K562 (cell line): ENCODE measurements at regions not wholly inside any gene's neighbourhood (a gene's known extent, or its start where the extent isn't known, plus 50 kb on each side); places are given as distances from the start of the nearest gene placed in this dataset.

Source experiments
- ATAC-seq: fragments of 200-7000 bp; cut with Tn5 transposase; 3 replicates; pipeline ENCODE4 v1.9.1; 2020; ENCODE audit warnings: moderate library complexity
- BruUV-seq: library from RNA; stranded (reverse); fragments of 400-500 nt; replicated peaks from 2 replicates; lab custom pipeline; 2021; lab: Mats Ljungman, UMichigan
- CTCF ChIA-PET: fragments of 300-600 bp; formaldehyde crosslinking; extraction: SDS; loops from one replicate; lab custom pipeline; 2021; ENCODE audit warnings: low intra/inter-chr PET ratio; lab: Yijun Ruan, JAX
- POLR2A ChIA-PET: fragments of 300-600, 350-650 bp; sonication (Branson Sonifier 250); formaldehyde crosslinking; extraction: SDS; loops from one replicate; lab custom pipeline; 2021; ENCODE audit warnings: antibody characterized with exemption, inconsistent platforms; lab: Yijun Ruan, JAX
- DNase-seq, 4 experiments: peaks; one replicate each; pipeline versions ENCODE4 v3.0.0 to v3.0.0-alpha.2; 2011 to 2018; ENCODE audit warnings: low spot score in 3 of 4, mixed read lengths in 3 of 4; ENCODE audit errors: extremely low read depth in 1 of 4
- FAIRE-seq: peaks from 2 replicates; lab custom pipeline; 2011; peaks lifted over from hg19 to GRCh38; lab: Jason Lieb, UNC
- H2AFZ ChIP-seq: 2 replicates; pipeline ENCODE4 v1.6.0; 2011; ENCODE audit warnings: low read depth, low read length, control low read depth, inconsistent platforms
- H3K27ac ChIP-seq: fragments of 200-600 bp; 3 replicates; pipeline ENCODE4 v1.8.0; 2011; ENCODE audit warnings: low read depth, mild to moderate bottlenecking, control low read depth, inconsistent platforms, low read length, moderate library complexity, mixed read lengths; ENCODE audit errors: extremely low read depth
- H3K27me3 ChIP-seq, 2 experiments: fragments of 300-600 bp in 1 of 2; 2 replicates in 1 of 2; 3 replicates in 1 of 2; pipeline versions ENCODE4 v1.6.0 to v1.8.0; 2011; ENCODE audit warnings: inconsistent platforms in 2 of 2, low read length in 2 of 2, mild to moderate bottlenecking in 1 of 2, mixed read lengths in 1 of 2, moderate library complexity in 1 of 2; ENCODE audit not compliant: control insufficient read depth in 2 of 2, insufficient read depth in 2 of 2
- H3K36me3 ChIP-seq: fragments of 300-600 bp; 3 replicates; pipeline ENCODE4 v1.8.0; 2011; ENCODE audit warnings: mild to moderate bottlenecking, low read length, inconsistent platforms; ENCODE audit not compliant: control insufficient read depth, insufficient read depth
- H3K4me1 ChIP-seq, 2 experiments: fragments of 200-600 bp in 1 of 2; replicated peaks in 1 of 2; 2 replicates in 1 of 2; 3 replicates in 1 of 2; pipeline versions ENCODE4 v1.5.1 to v1.8.0; 2011; ENCODE audit warnings: inconsistent platforms in 2 of 2, low read length in 2 of 2, mild to moderate bottlenecking in 1 of 2, mixed read lengths in 1 of 2, moderate library complexity in 1 of 2; ENCODE audit not compliant: control insufficient read depth in 2 of 2, insufficient read depth in 2 of 2
- H3K4me2 ChIP-seq: 2 replicates; pipeline ENCODE4 v1.6.1; 2011; ENCODE audit warnings: low read length, control low read depth, inconsistent platforms, mixed read lengths; ENCODE audit not compliant: insufficient read depth
- H3K4me3 ChIP-seq: fragments of 200-600 bp; sonication (generic), shearing (Covaris generic); 2 replicates; pipeline ENCODE4 v1.5.1; 2016; ENCODE audit warnings: control low read depth, inconsistent platforms
- H3K79me2 ChIP-seq: fragments of 200-600 bp; 3 replicates; pipeline ENCODE4 v1.8.0; 2011; ENCODE audit warnings: low read length, inconsistent platforms; ENCODE audit not compliant: control insufficient read depth, insufficient read depth
- H3K9ac ChIP-seq, 2 experiments: 2 replicates each; pipeline versions ENCODE4 v1.6.0 to v1.6.1; 2011; ENCODE audit warnings: low read depth in 2 of 2, low read length in 2 of 2, control low read depth in 1 of 2, inconsistent platforms in 1 of 2, mild to moderate bottlenecking in 1 of 2, mixed read lengths in 1 of 2; ENCODE audit not compliant: insufficient read depth in 1 of 2
- H3K9me1 ChIP-seq: one replicate; pipeline ENCODE4 v1.6.0; 2011; ENCODE audit warnings: inconsistent platforms, mild to moderate bottlenecking, low read length, moderate library complexity; ENCODE audit not compliant: control insufficient read depth, insufficient read depth
- H3K9me3 ChIP-seq: replicated peaks from 2 replicates; pipeline ENCODE4 v1.5.1; 2011; ENCODE audit warnings: low read depth, low read length, inconsistent platforms; ENCODE audit not compliant: control insufficient read depth, insufficient read depth
- H4K20me1 ChIP-seq: replicated peaks from 2 replicates; pipeline ENCODE4 v1.6.1; 2011; ENCODE audit warnings: low read length, inconsistent platforms, mixed read lengths; ENCODE audit not compliant: control insufficient read depth, insufficient read depth
- BCLAF1 ChIP-seq, 2 experiments: fragments of 450-650 bp in 1 of 2; IDR thresholded peaks; 2 replicates each; pipeline ENCODE4 v1.6.1; 2011 to 2017; ENCODE audit warnings: low read depth in 2 of 2, antibody characterized with exemption in 1 of 2, borderline replicate concordance in 1 of 2, low read length in 1 of 2, mild to moderate bottlenecking in 1 of 2, mixed read lengths in 1 of 2; ENCODE audit not compliant: control insufficient read depth in 1 of 2
- ERF ChIP-seq: fragments of 450-650 bp; formaldehyde crosslinking; IDR thresholded peaks from 2 replicates; pipeline ENCODE4 v1.4.0; 2020; ENCODE audit warnings: mild to moderate bottlenecking, mixed read lengths
- ESRRB ChIP-seq: fragments of 250-450 bp; sonication (Bioruptor Pico); IDR thresholded peaks from 2 replicates; pipeline ENCODE4 v1.5.0; 2020; ENCODE audit warnings: mild to moderate bottlenecking, moderate library complexity, borderline replicate concordance
- ILF3 ChIP-seq: fragments of 450-650 bp; IDR thresholded peaks from 2 replicates; pipeline ENCODE4 v1.6.1; 2018; ENCODE audit warnings: antibody characterized with exemption, mild to moderate bottlenecking, moderate library complexity, borderline replicate concordance
- NBN ChIP-seq: fragments of 450-650 bp; IDR thresholded peaks from 2 replicates; pipeline ENCODE4 v1.6.1; 2016; ENCODE audit warnings: low read depth, mild to moderate bottlenecking
- NCOA6 ChIP-seq: fragments of 450-650 bp; IDR thresholded peaks from 2 replicates; pipeline ENCODE4 v1.6.1; 2017; ENCODE audit warnings: mild to moderate bottlenecking
- NFIX ChIP-seq: fragments of 250-450 bp; sonication (Bioruptor Pico); IDR thresholded peaks from 2 replicates; pipeline ENCODE4 v1.4.0; 2020; ENCODE audit warnings: low read depth, mild to moderate bottlenecking, moderate library complexity
- NR4A1 ChIP-seq, 2 experiments: fragments of 250-450 bp in 1 of 2; fragments of 450-650 bp in 1 of 2; sonication (Bioruptor Pico) in 1 of 2; IDR thresholded peaks; 2 replicates each; pipeline versions ENCODE4 v1.4.0 to v1.6.1; 2016 to 2020; ENCODE audit warnings: mild to moderate bottlenecking in 2 of 2, missing compliant biosample characterization in 1 of 2, missing genetic modification characterization in 1 of 2, moderate library complexity in 1 of 2
- ZKSCAN8 ChIP-seq: fragments of 200-800 bp; sonication (Bioruptor generic); IDR thresholded peaks from 2 replicates; pipeline ENCODE4 v1.6.1; 2016; ENCODE audit warnings: missing genetic modification characterization, missing compliant biosample characterization
- ZNF12 ChIP-seq: sonication (generic); formaldehyde crosslinking; IDR thresholded peaks from 2 replicates; pipeline ENCODE4 v1.4.0; 2020; ENCODE audit warnings: mild to moderate bottlenecking, missing genetic modification reagents
- ZNF133 ChIP-seq: fragments of 250-450 bp; sonication (Bioruptor Pico); IDR thresholded peaks from 2 replicates; pipeline ENCODE4 v1.4.0; 2020; ENCODE audit warnings: mild to moderate bottlenecking
- ZNF316 ChIP-seq: fragments of 450-650 bp; IDR thresholded peaks from 2 replicates; pipeline ENCODE4 v1.6.1; 2016
- WGBS: fragments of 100-300 bp; shearing (Covaris generic); methylation state at CpG from one replicate; pipeline ENCODE4 v1.1.6; 2016; ENCODE audit warnings: low coverage, mixed read lengths; ENCODE audit not compliant: insufficient coverage; ENCODE audit errors: missing lambda C conversion rate; 5-methylcytosine and 5-hydroxymethylcytosine counted together
- in situ Hi-C: fragments of 300-500 bp; cut with MboI; formaldehyde crosslinking; loops from 4 replicates; pipeline ENCODE4 v1.15.0; 2018; ENCODE audit warnings: inconsistent platforms, mixed read lengths
- intact Hi-C: fragments of 100-400 bp; cut with micrococcal nuclease; formaldehyde crosslinking; loops from 2 replicates; pipeline ENCODE4 v1.14.2; 2022

DNA sequence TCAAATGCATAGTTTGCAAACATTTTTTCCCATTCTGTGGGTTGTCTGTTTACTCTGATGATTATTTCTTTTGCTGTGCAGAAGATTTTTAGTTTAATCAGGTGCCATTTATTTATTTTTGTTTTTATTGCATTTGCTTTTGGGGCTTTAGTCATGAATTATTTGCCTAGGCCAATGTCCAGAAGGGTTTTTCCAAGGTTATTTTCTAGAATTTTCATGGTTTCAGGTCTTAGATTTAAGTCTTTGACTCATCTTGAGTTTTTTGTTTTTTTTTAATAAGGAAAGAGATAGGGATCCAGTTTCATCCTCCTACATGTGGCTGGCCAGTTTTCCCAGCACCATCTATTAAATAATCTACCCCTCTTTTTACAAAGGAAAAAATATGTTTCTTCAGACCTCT, 57.2 kb upstream of the TMEM260 start (continued):
- no peak for TF ChIP-seq NFIX

DNA sequence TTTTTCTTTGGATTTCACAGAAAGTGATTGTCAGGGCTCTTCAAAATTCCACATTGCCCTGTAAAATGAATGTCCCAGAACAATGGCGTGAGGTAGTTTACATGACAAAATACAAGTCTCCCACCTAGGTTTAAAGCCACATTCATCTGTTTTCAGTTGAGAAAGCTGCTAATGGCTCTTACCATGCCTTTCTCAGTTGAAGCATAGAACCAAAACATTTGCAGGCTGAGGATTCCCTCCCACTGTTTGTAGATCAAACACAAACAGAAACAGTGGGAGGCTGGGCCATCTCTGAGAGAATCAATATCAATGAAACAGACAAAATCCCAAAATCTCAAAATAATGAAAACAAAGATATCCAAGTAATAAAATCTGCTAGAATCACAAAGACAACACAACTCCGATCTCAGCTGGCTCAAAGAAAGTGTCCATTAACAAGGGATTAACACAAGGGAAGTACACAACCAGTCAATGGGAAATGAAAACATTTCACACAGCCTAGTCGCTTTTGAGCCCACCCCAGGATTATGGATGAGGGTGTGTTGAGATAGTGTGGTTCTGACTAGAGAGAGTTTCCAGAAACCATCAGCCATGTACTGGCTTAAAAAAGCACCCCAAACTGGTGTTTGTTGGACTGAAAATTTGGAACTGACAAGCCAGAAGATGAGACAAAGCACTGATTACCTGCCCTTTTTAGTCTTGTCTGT, 54.5 kb upstream of the TMEM260 start:
- no peaks in the 10 kb centered on the region for H4K20me1 ChIP-seq
- no peaks in the 10 kb centered on the region for H3K9me1 ChIP-seq
- H3K4me2 ChIP-seq, result no peak overlapping the region
- ATAC-seq (no peak), FAIRE-seq (no peak), DNase-seq (no peak)
- no peaks in the 10 kb centered on the region for H3K4me1 ChIP-seq
- H3K27me3 ChIP-seq, result peaks cover 0 to 3% of the 10 kb centered on the region in 2 experiments; a peak in 1 of 5 replicates
- no peaks in the 10 kb centered on the region for H3K9me3 ChIP-seq
- in situ Hi-C loops (no loop called here), intact Hi-C loops (no loop called here)
- H3K36me3 ChIP-seq, result no peaks in the 10 kb centered on the region
- H3K27ac ChIP-seq, result no peak overlapping the region
- no peak overlapping the region for H3K9ac ChIP-seq
- BruUV-seq, result no TSS peak
- CTCF ChIA-PET, result no interaction called here
- H2AFZ ChIP-seq, result no peak overlapping the region
- H3K79me2 ChIP-seq, result no peaks in the 10 kb centered on the region
- 0% methylated on average over 3 of the region's 3 CpGs for WGBS
- H3K4me3 ChIP-seq, result no peak overlapping the region
- POLR2A ChIA-PET, result interaction anchor here (0.5 kb wide), 1 partner anchor 472 kb away, joined by 3 read pairs; no protein-coding TSS in a partner anchor
- no peak for TF ChIP-seq NCOA6
- no peak for TF ChIP-seq ERF
- no peak for TF ChIP-seq NR4A1 (CRISPR knock-in tag; IDR thresholded peaks at IDR 0.05)
- no peak for TF ChIP-seq NR4A1 (tag; IDR thresholded peaks at IDR 0.05)
- no peak for TF ChIP-seq ZNF133
- TF ChIP-seq ESRRB (CRISPR knock-in tag), result no peak
- no peak for TF ChIP-seq ZNF316
- no peak for TF ChIP-seq BCLAF1 (IDR thresholded peaks at IDR 0.05; ENCODE audit: borderline replicate concordance in 1 of 2, control insufficient read depth in 1 of 2, low read depth in 2 of 2, low read length in 1 of 2)
- TF ChIP-seq ZKSCAN8 (CRISPR knock-in tag), result no peak
- no peak for TF ChIP-seq ZNF12 (CRISPR knock-in tag)
- TF ChIP-seq NBN, result no peak
- TF ChIP-seq ILF3, result no peak
